ENCODE measurements at regions not wholly inside any gene's neighbourhood (a gene's known extent, or its start where the extent isn't known, plus 50 kb on each side); places are given as distances from the start of the nearest gene placed in this dataset.
A peak's percentile ranks its signal among the peaks of the same experiment; 100 is the strongest.

- H2AFZ ChIP-seq (ENCODE audit: low read depth, low read length) = no peak overlapping the region
- no peak overlapping the region for H4K8ac ChIP-seq (ENCODE audit: low read length)
- H2BK15ac ChIP-seq (ENCODE audit: low read depth, poor library complexity, severe bottlenecking) = no peak overlapping the region
- H3K9me3 ChIP-seq (ENCODE audit: control insufficient read depth, low read length) = no peaks in the 10 kb centered on the region
- H3K4ac ChIP-seq (ENCODE audit: low read depth in 1 of 2, low read length in 2 of 2) = no peak overlapping the region
- H2AK5ac ChIP-seq (ENCODE audit: low read length, severe bottlenecking) = no peak overlapping the region
- no peak overlapping the region for H3K4me3 ChIP-seq (ENCODE audit: insufficient read depth in 1 of 2, low read depth in 1 of 2, low read length in 2 of 2)
- no peak overlapping the region for H3K4me2 ChIP-seq (ENCODE audit: low read length, poor library complexity, severe bottlenecking)
- no peak overlapping the region for H3K9ac ChIP-seq (ENCODE audit: low read length)
- peak; percentile 87 for DNase-seq
- no peaks in the 10 kb centered on the region for H3K79me1 ChIP-seq (replicated peaks; ENCODE audit: low read length, poor library complexity, severe bottlenecking)
- no peak overlapping the region for H4K91ac ChIP-seq (ENCODE audit: low read length)
- no peak overlapping the region for H2BK12ac ChIP-seq (ENCODE audit: low read length in 2 of 2)
- H2BK5ac ChIP-seq (ENCODE audit: low read depth, low read length, poor library complexity, severe bottlenecking) = no peak overlapping the region
- no peaks in the 10 kb centered on the region for H3K36me3 ChIP-seq (ENCODE audit: control insufficient read depth in 1 of 2, insufficient read depth in 2 of 2, low read depth in 1 of 2, low read length in 2 of 2)
- no peak overlapping the region for H3K14ac ChIP-seq (ENCODE audit: low read length in 2 of 2)
- WGBS = no CpG with 5 or more reads among the region's 1 CpG
- no peak overlapping the region for H3K18ac ChIP-seq (ENCODE audit: low read depth in 1 of 2, low read length in 2 of 2)
- H3K27ac ChIP-seq (ENCODE audit: low read length, poor library complexity, severe bottlenecking) = no peak overlapping the region
- no peak overlapping the region for H2BK120ac ChIP-seq (ENCODE audit: low read depth, low read length)
- H3K27me3 ChIP-seq (ENCODE audit: control insufficient read depth in 1 of 2, insufficient read depth in 1 of 2, low read length in 2 of 2) = no peaks in the 10 kb centered on the region
- no peak overlapping the region for H3K23ac ChIP-seq (ENCODE audit: low read length in 2 of 2)
- no peaks in the 10 kb centered on the region for H3K4me1 ChIP-seq (ENCODE audit: control insufficient read depth, insufficient read depth, low read depth, low read length)
Observed at GRCh38 chr3:190252080-190252479, 70.2 kb downstream of the CLDN1 start.

GRCh38 chr3:190249414-190249813, 72.8 kb downstream of the CLDN1 start:
- no peak overlapping the region for H2BK120ac ChIP-seq (ENCODE audit: low read depth, low read length)
- H4K91ac ChIP-seq (ENCODE audit: low read length) = no peak overlapping the region
- no peak overlapping the region for H2BK15ac ChIP-seq (ENCODE audit: low read depth, poor library complexity, severe bottlenecking)
- no peak overlapping the region for H3K9ac ChIP-seq (ENCODE audit: low read length)
- H2BK5ac ChIP-seq (ENCODE audit: low read depth, low read length, poor library complexity, severe bottlenecking) = no peak overlapping the region
- no peak overlapping the region for H3K4ac ChIP-seq (ENCODE audit: low read depth in 1 of 2, low read length in 2 of 2)
- H3K27me3 ChIP-seq (ENCODE audit: control insufficient read depth in 1 of 2, insufficient read depth in 1 of 2, low read length in 2 of 2) = no peaks in the 10 kb centered on the region
- no peaks in the 10 kb centered on the region for H3K4me1 ChIP-seq (ENCODE audit: control insufficient read depth, insufficient read depth, low read depth, low read length)
- peaks cover 8% of the 10 kb centered on the region for H3K9me3 ChIP-seq (ENCODE audit: control insufficient read depth, low read length)
- no peak overlapping the region for H3K18ac ChIP-seq (ENCODE audit: low read depth in 1 of 2, low read length in 2 of 2)
- no peak overlapping the region for H4K8ac ChIP-seq (ENCODE audit: low read length)
- no peak overlapping the region for H3K4me3 ChIP-seq (ENCODE audit: insufficient read depth in 1 of 2, low read depth in 1 of 2, low read length in 2 of 2)
- no peak overlapping the region for H2AFZ ChIP-seq (ENCODE audit: low read depth, low read length)
- H3K4me2 ChIP-seq (ENCODE audit: low read length, poor library complexity, severe bottlenecking) = no peak overlapping the region
- no peaks in the 10 kb centered on the region for H3K79me1 ChIP-seq (replicated peaks; ENCODE audit: low read length, poor library complexity, severe bottlenecking)
- no peak overlapping the region for H3K27ac ChIP-seq (ENCODE audit: low read length, poor library complexity, severe bottlenecking)
- no peak for DNase-seq
- H2BK12ac ChIP-seq (ENCODE audit: low read length in 2 of 2) = no peak overlapping the region
- 92% methylated on average over 2 of the region's 2 CpGs for WGBS
- no peak overlapping the region for H2AK5ac ChIP-seq (ENCODE audit: low read length, severe bottlenecking)
- H3K36me3 ChIP-seq (ENCODE audit: control insufficient read depth in 1 of 2, insufficient read depth in 2 of 2, low read depth in 1 of 2, low read length in 2 of 2) = no peaks in the 10 kb centered on the region
- H3K14ac ChIP-seq (ENCODE audit: low read length in 2 of 2) = no peak overlapping the region
- no peak overlapping the region for H3K23ac ChIP-seq (ENCODE audit: low read length in 2 of 2)

GRCh38 chr3:190242147-190242546, 80.1 kb downstream of the CLDN1 start:
- H3K9me3 ChIP-seq (ENCODE audit: control insufficient read depth, low read length) = peaks cover 13% of the 10 kb centered on the region
- no peak overlapping the region for H2AFZ ChIP-seq (ENCODE audit: low read depth, low read length)
- no peak overlapping the region for H3K4ac ChIP-seq (ENCODE audit: low read depth in 1 of 2, low read length in 2 of 2)
- no peak overlapping the region for H4K91ac ChIP-seq (ENCODE audit: low read length)
- no peak overlapping the region for H2BK120ac ChIP-seq (ENCODE audit: low read depth, low read length)
- no peak overlapping the region for H2BK15ac ChIP-seq (ENCODE audit: low read depth, poor library complexity, severe bottlenecking)
- H3K79me1 ChIP-seq (replicated peaks; ENCODE audit: low read length, poor library complexity, severe bottlenecking) = no peaks in the 10 kb centered on the region
- H3K4me1 ChIP-seq (ENCODE audit: control insufficient read depth, insufficient read depth, low read depth, low read length) = no peaks in the 10 kb centered on the region
- H3K18ac ChIP-seq (ENCODE audit: low read depth in 1 of 2, low read length in 2 of 2) = no peak overlapping the region
- no peaks in the 10 kb centered on the region for H3K36me3 ChIP-seq (ENCODE audit: control insufficient read depth in 1 of 2, insufficient read depth in 2 of 2, low read depth in 1 of 2, low read length in 2 of 2)
- H3K27ac ChIP-seq (ENCODE audit: low read length, poor library complexity, severe bottlenecking) = no peak overlapping the region
- no peak overlapping the region for H3K4me2 ChIP-seq (ENCODE audit: low read length, poor library complexity, severe bottlenecking)
- no peak overlapping the region for H3K4me3 ChIP-seq (ENCODE audit: insufficient read depth in 1 of 2, low read depth in 1 of 2, low read length in 2 of 2)
- no peak overlapping the region for H2BK12ac ChIP-seq (ENCODE audit: low read length in 2 of 2)
- no peak overlapping the region for H2BK5ac ChIP-seq (ENCODE audit: low read depth, low read length, poor library complexity, severe bottlenecking)
- no peak overlapping the region for H3K23ac ChIP-seq (ENCODE audit: low read length in 2 of 2)
- 79% methylated on average over 2 of the region's 2 CpGs for whole genome bisulfite sequencing
- no peak overlapping the region for H3K14ac ChIP-seq (ENCODE audit: low read length in 2 of 2)
- H4K8ac ChIP-seq (ENCODE audit: low read length) = no peak overlapping the region
- DNase-seq = no peak
- no peak overlapping the region for H2AK5ac ChIP-seq (ENCODE audit: low read length, severe bottlenecking)
- H3K9ac ChIP-seq (ENCODE audit: low read length) = no peak overlapping the region
- H3K27me3 ChIP-seq (ENCODE audit: control insufficient read depth in 1 of 2, insufficient read depth in 1 of 2, low read length in 2 of 2) = no peaks in the 10 kb centered on the region

- H3K9ac ChIP-seq (ENCODE audit: low read length) = no peak overlapping the region
- H3K23ac ChIP-seq (ENCODE audit: low read length in 2 of 2) = no peak overlapping the region
- no peak overlapping the region for H4K91ac ChIP-seq (ENCODE audit: low read length)
- no peak overlapping the region for H3K4ac ChIP-seq (ENCODE audit: low read depth in 1 of 2, low read length in 2 of 2)
- H4K8ac ChIP-seq (ENCODE audit: low read length) = no peak overlapping the region
- 43% methylated on average over 2 of the region's 2 CpGs for WGBS
- no peak overlapping the region for H3K4me2 ChIP-seq (ENCODE audit: low read length, poor library complexity, severe bottlenecking)
- no peak overlapping the region for H2BK120ac ChIP-seq (ENCODE audit: low read depth, low read length)
- peak; percentile 36 for DNase-seq
- H3K27ac ChIP-seq (ENCODE audit: low read length, poor library complexity, severe bottlenecking) = no peak overlapping the region
- H3K4me1 ChIP-seq (ENCODE audit: control insufficient read depth, insufficient read depth, low read depth, low read length) = no peaks in the 10 kb centered on the region
- H2BK15ac ChIP-seq (ENCODE audit: low read depth, poor library complexity, severe bottlenecking) = no peak overlapping the region
- H3K14ac ChIP-seq (ENCODE audit: low read length in 2 of 2) = no peak overlapping the region
- H3K27me3 ChIP-seq (ENCODE audit: control insufficient read depth in 1 of 2, insufficient read depth in 1 of 2, low read length in 2 of 2) = no peaks in the 10 kb centered on the region
- H2AFZ ChIP-seq (ENCODE audit: low read depth, low read length) = peak overlapping the region; percentile 1
- no peaks in the 10 kb centered on the region for H3K36me3 ChIP-seq (ENCODE audit: control insufficient read depth in 1 of 2, insufficient read depth in 2 of 2, low read depth in 1 of 2, low read length in 2 of 2)
- no peak overlapping the region for H3K18ac ChIP-seq (ENCODE audit: low read depth in 1 of 2, low read length in 2 of 2)
- H3K4me3 ChIP-seq (ENCODE audit: insufficient read depth in 1 of 2, low read depth in 1 of 2, low read length in 2 of 2) = no peak overlapping the region
- no peak overlapping the region for H2AK5ac ChIP-seq (ENCODE audit: low read length, severe bottlenecking)
- no peaks in the 10 kb centered on the region for H3K79me1 ChIP-seq (replicated peaks; ENCODE audit: low read length, poor library complexity, severe bottlenecking)
- H3K9me3 ChIP-seq (ENCODE audit: control insufficient read depth, low read length) = peaks cover 5% of the 10 kb centered on the region
- H2BK5ac ChIP-seq (ENCODE audit: low read depth, low read length, poor library complexity, severe bottlenecking) = no peak overlapping the region
- H2BK12ac ChIP-seq (ENCODE audit: low read length in 2 of 2) = no peak overlapping the region
Observed at GRCh38 chr3:190239325-190239724, 82.9 kb downstream of the CLDN1 start.
